ENCODE measurements at regions not wholly inside any gene's neighbourhood (a gene's known extent, or its start where the extent isn't known, plus 50 kb on each side); places are given as distances from the start of the nearest gene placed in this dataset.
"Not testable (repeated sequence)": the region's sequence is repeated elsewhere in the genome, so short reads cannot be mapped to it uniquely, and the experiment has no call there.

- DNase-seq: not testable (repeated sequence)
These were observed 381.7 kb upstream of the ATP10A start for GRCh38 chr15:26244782-26245181.

GRCh38 chr15:26243382-26243781 lies 380.3 kb upstream of the ATP10A start:
- DNase-seq: no peak

GRCh38 chr15:26242565-26243071 lies 379.5 kb upstream of the ATP10A start:
- DNase-seq: no peak

DNA sequence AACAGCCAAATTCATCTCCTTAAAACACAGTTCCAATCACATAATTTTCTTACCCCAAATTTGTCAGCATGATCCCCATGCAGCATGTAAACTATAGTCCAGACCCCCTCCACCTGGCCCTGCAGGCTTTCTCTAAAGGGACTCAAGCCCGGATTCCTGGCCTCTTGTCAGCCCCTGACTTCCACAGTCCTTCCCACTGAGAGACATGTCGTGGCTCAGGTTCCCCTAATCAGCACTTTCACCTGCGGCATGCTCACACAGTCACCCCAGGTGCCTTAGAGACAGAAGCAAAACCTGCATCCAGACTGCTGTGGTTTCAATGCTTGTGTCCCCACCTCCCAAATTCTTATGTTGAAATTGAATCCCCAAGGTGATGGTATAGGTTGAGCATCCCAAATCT lies 372.7 kb upstream of the ATP10A start:
- DNase-seq: no peak

GRCh38 chr15:26234976-26235767 lies 372.0 kb upstream of the ATP10A start:
- DNase-seq: no peak

DNA sequence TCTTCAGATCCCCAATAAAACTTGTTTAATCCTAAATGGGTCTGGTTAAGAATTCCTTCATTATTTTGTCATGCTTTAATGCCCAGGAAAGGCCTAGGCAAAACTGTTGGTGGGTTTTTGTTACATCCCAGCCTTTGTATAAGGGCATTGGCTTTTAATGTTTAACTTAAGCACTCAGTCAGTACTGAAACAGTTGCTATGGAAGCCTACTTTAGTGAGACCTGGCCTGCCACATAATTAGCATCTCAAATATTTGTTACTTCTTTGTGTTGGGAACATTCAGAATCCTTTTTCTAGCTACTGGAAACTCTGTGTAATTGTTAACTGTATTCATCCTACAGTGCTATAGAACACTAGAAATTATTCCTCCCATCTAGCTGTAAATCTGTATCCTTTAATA lies 369.6 kb upstream of the ATP10A start:
- no peak for DNase-seq

- no peak for DNase-seq
These were observed 368.0 kb upstream of the ATP10A start for GRCh38 chr15:26231096-26231495.

GRCh38 chr15:26224266-26224665 lies 361.1 kb upstream of the ATP10A start:
- no peak for DNase-seq

DNA sequence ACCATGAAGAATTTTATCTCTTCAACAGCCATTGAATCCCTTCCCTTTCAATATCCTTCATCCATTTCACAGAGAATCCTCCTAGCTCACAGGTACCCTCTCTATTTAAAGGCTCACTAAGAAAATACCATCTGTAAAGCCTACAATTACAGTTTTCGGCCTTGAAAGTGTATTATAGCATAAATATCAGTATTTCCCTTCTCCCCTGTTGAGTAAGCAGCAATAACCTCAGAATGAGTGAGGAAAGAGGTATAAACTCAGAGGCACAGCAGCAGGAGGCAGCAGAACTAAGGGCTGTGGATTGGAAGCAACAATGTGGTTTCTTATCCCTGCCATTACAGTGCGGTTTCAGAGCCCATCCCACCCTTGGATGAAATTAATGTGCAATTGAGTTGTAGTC lies 360.6 kb upstream of the ATP10A start:
- DNase-seq: no peak

DNA sequence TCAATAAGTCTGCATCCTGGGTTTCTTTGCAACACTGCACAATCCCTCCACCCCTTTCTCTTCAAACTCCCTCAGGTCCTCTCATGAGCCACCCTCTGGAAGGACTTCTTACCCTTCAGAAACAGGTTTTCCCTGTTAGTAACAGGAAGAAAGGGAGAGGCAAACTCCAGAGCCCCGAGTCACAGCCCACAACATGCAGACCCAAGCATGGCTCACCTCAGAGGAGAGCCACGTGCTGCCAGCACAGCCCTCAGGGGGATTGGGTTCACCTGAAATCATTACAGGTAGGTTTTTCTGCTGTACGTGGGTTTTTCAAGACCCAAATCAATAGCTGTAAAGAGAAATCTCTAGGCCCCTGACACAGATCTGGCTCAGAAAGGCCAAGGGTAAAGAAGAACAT lies 359.7 kb upstream of the ATP10A start:
- DNase-seq: no peak

DNA sequence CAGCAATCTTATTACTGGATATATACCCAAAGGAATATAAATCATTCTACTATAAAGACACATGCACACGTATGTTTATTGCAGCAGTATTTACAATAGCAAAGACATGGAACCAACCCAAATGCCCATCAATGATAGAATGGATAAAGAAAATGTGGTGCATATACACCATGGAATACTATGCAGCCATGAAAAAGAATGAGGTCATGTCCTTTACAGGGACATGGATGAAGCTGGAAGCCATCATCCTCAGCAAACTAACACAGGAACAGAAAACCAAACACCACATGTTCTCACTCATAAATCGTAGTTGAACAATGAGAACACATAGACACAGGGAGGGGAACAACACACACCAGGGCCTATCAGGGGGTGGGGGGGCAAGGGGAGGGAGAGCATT lies 353.9 kb upstream of the ATP10A start:
- DNase-seq: not testable (repeated sequence)

GRCh38 chr15:26214290-26214689 lies 351.2 kb upstream of the ATP10A start:
- DNase-seq: no peak

DNA sequence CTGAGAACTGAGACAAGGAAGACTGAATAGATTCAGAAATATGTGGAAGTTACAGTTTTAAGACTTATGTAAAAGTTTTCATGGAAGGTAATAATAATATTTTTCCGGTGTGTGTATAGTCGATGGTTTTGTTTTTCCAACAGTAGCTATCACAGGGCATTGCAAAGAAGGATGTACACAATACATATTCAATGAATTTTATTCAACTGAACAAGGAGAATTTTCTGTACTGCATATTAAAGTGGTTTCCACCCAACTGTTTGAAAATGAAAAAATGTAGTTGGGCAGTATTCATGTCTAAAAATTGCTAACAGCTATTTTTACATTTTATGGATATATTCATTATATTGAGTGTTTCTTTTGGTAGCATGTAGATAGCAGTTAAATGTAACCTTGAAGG lies 350.3 kb upstream of the ATP10A start:
- no peak for DNase-seq

DNA sequence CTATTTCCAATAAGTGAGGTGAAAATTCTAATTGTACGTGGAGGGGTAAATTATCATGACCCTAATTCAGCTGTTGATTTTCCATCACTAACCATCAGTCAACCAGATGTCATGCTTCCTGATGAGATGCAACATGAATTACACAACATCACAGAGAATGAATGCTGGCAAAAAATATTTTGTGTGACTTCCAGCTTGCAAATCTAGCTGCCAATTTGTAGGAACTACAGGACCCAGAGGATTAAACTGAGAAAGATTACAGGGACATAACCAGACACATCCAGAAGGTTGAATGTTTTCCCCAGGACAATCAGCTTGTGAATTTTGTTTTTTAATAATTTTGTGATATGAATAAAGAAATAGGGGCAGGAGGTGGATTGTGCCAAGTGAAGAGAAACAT lies 349.0 kb upstream of the ATP10A start:
- no peak for DNase-seq

DNA sequence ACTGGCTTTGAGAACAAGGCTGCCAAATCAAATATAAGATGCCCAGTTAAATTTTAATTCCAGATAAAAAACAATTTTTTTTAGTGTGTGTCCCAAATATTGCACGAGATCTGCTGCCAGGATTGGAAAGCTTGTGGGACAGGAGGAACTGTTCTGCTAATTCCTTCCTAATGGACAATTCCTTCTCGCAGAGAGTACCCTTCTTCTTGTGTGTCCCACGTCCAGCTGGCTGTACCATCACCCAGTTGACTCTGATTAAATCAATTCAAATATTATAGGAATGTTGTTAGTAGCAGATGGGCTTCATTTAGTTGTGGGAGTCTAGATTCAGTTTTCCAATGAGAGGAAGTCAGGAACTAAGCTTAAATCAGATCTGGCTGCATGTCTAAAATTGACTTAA lies 347.9 kb upstream of the ATP10A start:
- no peak for DNase-seq

GRCh38 chr15:26201177-26201858 lies 338.2 kb upstream of the ATP10A start:
- DNase-seq: no peak

GRCh38 chr15:26200427-26200826 lies 337.3 kb upstream of the ATP10A start:
- no peak for DNase-seq

- no peak for DNase-seq
These were observed 334.6 kb upstream of the ATP10A start for GRCh38 chr15:26197719-26198118.

- DNase-seq: no peak
These were observed 333.9 kb upstream of the ATP10A start for GRCh38 chr15:26197060-26197459.

DNA sequence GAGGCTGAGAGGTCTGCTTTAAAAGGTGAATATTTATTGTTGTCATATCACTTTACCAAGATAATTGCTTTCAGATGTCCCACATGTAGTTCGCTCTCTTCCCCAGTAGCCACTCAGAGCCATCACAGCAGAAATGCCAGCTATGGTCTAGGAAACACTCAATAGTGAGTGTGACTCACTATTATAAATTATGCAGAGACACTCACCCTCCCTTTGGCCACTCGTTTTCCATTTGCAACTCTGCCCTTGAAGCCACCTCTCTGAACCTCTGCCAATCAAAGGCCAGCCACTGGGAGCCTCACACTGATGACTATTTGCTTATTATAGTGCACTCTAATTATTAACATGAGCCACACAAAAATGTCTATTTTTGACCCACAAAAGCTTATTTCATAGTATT lies 328.1 kb upstream of the ATP10A start:
- DNase-seq: no peak

GRCh38 chr15:26186138-26186537 lies 323.0 kb upstream of the ATP10A start:
- not testable (repeated sequence) for DNase-seq

GRCh38 chr15:26182441-26182840 lies 319.3 kb upstream of the ATP10A start:
- DNase-seq: no peak

DNA sequence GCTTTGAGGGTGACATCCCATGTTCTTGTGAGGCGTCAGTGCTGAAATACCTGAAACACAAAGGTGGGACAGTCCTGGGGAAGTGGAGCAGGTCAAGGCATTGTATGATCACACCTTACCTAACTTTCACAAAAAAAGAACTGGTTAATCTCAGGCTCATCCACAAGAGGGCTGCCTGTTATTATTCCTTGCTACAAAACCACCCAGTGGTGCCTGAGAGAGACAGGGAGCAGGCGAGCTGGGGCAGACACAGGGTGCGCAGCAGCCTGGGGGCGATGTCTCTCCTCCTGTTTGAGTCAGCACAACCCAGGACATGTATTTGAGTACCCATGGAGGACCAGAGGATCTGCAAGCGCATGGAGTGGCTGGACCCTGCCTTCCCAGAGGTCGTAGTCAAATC lies 316.8 kb upstream of the ATP10A start:
- DNase-seq: no peak

DNA sequence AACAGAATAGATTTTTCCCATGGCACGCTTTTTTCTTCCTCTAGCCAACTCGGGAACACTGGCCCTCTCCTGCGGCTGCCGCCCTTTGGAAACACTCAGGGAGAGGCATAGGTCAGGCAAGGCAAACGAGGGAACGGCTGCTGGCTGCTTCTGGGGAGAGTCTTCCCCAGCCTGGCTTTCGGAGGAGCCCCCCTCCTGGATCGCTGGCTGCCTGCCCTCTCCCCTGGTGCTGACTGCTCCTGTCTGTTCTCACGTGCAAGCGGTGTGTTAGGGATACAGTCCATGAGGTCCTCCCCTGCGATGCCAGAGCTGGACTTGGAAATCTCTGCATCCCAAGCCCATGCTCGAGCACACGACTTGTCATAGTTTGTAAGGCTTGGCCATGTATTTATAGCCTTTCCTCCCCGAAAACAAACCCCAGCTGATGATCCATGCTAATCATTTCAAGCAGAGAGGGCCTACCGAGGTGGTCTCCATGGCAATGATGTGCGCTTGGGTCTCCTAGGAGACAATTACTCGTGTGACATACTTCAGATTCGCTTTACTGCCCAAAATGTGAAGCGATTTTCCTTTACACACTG lies 315.6 kb upstream of the ATP10A start:
- DNase-seq: no peak

Measured in activated CD4-positive, CD25-positive, alpha-beta regulatory T cell (primary cell).